ENCODE measurements at regions not wholly inside any gene's neighbourhood (a gene's known extent, or its start where the extent isn't known, plus 50 kb on each side); places are given as distances from the start of the nearest gene placed in this dataset.

- TF ChIP-seq, protein P1, sequence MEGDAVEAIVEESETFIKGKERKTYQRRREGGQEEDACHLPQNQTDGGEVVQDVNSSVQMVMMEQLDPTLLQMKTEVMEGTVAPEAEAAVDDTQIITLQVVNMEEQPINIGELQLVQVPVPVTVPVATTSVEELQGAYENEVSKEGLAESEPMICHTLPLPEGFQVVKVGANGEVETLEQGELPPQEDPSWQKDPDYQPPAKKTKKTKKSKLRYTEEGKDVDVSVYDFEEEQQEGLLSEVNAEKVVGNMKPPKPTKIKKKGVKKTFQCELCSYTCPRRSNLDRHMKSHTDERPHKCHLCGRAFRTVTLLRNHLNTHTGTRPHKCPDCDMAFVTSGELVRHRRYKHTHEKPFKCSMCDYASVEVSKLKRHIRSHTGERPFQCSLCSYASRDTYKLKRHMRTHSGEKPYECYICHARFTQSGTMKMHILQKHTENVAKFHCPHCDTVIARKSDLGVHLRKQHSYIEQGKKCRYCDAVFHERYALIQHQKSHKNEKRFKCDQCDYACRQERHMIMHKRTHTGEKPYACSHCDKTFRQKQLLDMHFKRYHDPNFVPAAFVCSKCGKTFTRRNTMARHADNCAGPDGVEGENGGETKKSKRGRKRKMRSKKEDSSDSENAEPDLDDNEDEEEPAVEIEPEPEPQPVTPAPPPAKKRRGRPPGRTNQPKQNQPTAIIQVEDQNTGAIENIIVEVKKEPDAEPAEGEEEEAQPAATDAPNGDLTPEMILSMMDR (IDR thresholded peaks at IDR 0.05), result no peak
- TF ChIP-seq POLR2AphosphoS5 (IDR thresholded peaks at IDR 0.05) (no peak), POLR2A (IDR thresholded peaks at IDR 0.05; ENCODE audit: low read depth) (no peak)
These were observed 525.2 kb downstream of the LIG4 start for GRCh38 chr13:107690181-107690580.
